DMS153 treated with DMSO at 0.1 percent for 48 hours (cell line): ENCODE measurements at regions not wholly inside any gene's neighbourhood (a gene's known extent, or its start where the extent isn't known, plus 50 kb on each side); places are given as distances from the start of the nearest gene placed in this dataset.

Source experiments
- DNase-seq: peaks from one replicate; lab custom pipeline; 2025; ENCODE audit not compliant: unreplicated experiment; lab: John Stamatoyannopoulos, UW

- DNase-seq = no peak
Observed at GRCh38 chr5:117982691-117983090, 1005.7 kb downstream of the DTWD2 start.

DNA sequence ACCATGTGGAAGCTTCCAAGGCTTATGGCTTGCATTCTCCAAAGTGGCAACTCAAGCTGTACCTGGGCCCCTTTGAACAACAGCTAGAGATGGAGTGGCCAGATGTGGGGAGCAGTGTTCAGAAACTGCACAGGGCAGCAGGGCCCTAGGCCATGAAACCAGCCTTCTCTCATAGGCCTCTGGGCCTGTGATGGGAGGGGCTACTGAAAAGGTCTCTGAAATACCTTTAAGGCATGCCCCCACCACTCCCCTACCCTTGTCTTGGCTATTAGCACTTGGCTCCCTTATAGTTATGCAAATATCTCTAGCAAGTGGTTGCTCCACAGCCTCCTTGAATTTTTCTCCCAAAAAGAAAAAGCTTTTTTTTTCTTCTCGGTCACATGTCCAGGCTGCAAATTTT, 1014.6 kb downstream of the DTWD2 start:
- DNase-seq = no peak

DNA sequence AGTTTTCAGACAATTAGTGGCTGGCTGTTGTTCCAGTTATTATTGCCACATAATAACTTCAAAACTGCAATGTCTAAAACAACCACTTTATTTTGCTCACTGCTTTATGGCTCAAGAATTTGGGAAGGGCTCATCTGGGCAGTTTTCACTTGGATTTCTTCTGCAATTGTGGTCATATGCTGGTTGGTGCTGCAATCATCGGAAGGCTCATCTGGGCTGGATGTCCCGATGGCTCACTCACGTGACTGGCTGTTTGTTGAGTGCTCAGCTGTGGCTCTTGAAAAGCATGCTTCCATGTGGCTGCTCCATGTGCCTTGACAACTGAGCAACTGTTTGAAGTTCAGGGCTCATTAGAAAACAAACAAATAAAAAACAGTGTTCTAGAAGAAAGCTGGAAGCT, 1032.5 kb downstream of the DTWD2 start:
- DNase-seq = no peak

- DNase-seq = no peak
Observed at GRCh38 chr5:117954331-117954730, 1034.0 kb downstream of the DTWD2 start.

GRCh38 chr5:117953272-117953671, 1035.1 kb downstream of the DTWD2 start:
- DNase-seq = no peak

DNA sequence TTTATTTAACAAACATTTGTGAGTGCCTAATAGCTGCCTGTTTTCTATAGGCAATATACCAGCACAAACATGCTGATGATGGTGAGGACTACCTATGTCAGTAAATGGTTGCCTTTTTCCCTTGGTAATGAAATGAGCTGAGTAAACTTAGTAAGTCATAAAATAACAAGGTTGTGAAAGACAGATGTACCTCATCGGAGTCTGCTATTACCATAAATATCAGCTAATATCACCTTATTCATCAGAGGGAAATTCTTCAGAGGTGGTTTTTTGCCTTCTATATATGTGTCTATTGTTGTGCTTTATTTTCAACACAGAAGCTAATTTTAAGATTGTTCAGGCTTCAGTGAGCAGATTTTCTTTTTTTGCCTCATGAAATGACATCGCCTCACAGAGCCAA, 1040.5 kb downstream of the DTWD2 start:
- no peak for DNase-seq

DNA sequence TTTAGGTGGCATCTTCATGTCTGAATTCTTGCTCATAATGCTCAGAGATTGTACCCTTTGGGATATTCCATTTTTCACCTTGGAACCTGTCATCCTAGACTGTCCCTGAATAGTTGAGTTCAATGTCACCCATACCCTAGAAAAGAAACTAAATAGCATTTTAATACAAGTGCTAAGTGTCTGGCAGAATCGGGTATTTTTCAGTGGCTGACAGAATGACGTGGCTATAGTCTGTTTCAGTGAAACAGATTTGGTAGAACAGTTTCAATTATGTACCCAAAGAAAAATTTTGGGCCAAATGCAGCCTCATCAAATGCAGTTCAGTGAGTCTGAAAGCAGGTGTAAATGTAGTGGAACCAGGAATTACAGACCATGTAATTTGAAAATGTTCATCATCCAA, 1041.2 kb downstream of the DTWD2 start:
- DNase-seq = no peak

DNA sequence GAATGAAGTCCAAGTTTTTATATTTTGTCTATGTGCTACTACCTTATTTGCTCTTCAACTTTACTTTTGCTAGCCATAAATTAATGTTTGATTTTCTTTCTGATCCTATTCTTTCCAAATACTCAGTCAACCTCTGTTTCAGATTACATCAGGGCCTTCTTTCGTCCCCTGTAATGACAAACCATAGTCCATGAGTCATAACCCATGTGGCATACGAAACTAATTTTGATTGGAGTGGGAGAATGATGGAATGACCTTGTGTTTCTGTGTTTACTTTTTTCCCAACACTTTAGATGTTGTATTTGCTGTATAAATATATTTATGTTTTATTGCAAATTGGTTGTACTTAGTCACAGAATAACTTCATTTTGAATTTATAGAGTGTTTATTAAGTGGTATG, 1043.1 kb downstream of the DTWD2 start:
- no peak for DNase-seq

DNA sequence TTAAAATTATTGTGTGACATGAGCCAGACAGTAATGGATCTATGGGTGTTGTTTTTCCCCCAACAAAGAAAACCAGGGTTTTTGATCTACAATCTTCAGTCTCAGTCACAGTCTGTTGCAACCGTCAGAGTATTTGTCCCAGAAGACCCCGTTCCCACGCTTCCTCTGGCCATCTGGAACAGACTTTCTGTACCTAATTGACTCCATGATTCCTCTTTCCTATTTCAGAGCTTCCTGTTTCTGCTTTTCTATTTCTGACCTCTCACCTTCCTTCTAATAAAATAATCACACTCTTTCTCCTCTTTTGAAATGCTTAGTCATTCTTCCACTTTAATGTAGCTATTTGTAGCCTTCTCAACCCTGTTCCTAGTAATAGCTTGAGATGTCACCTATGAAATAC, 1044.8 kb downstream of the DTWD2 start:
- DNase-seq = no peak

DNA sequence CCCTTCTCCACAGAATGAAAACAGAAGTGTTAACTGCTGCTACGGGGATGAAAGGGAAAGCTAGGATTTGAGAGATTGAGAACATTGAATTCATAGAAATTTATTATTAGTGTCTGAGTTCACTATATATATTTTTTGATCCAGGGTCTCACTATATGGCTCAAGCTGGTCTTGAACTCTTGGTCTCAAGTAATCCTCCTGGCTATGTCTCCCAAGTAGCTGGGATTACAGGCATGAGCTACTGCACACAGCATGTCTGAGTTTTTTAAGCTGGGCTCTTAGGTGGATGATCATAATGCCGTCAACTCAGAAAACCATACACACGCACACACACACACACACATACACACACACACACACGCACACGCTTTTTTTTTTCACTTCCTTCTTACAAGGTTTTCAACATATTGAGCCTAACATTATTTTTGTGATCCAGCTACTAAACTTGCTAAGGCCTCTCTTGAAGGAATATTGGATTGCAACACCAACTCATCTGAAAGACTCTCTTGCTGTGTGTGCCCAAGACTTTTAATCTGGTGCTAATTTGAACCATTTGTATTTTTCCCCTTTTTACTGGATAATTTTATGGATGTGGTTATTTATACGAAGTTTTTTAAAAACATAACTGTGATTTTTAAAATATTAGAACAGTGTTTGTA, 1045.4 kb downstream of the DTWD2 start:
- no peak for DNase-seq

DNA sequence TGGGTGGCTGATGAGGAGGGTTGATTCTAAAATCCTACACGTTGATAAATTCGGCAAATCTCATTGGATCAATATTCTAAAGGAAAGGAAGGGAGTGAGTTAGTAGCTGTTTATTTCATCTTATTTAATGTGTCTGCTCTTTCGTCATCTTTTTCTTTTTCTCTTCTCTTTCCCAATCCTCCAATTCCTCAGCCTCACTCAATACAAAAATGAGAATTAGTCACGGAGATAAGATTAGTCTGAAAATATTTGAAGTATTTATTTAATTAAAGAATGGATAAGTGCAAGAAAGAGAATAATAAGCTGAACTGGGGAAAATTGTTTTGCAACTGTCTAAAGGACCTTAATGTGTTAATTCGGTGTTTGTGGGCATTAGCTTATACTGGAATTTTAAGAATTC, 1095.1 kb downstream of the DTWD2 start:
- no peak for DNase-seq

DNA sequence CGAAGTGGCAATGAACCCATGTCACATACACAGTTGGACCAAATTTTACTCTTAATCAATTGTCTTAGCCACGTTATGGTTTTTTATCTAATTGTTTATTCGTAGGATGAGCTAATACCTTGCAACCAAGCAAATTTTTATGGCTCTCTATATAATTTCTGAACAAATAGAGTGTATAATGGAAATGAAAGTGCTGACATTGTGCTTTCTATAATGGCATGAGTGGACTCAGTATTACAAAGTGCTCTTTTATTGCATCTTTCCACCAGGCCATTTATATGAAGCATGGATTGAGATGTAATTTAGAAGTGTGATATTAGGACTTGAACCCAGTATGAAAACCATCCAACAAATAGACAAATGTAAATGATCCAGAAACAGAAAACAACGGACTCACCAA, 1096.0 kb downstream of the DTWD2 start:
- DNase-seq = no peak

DNA sequence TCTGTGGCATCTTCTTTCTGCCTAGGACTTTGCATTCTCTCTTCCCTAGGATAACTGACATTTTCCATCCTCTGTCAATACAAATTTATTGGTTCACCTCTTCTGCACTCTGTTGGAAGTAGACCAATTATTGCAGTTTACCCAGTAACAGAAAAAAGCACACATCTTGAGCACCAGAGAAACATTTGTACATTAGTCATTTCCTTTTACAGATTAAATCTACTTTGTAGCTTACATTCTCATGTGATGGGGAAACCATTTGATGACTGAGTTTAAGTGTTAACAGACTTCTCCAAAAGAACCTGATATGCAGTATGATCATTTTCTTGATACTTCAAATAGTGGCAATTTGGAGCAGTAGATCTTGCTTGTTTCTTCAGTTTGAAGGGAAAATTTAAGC, 1098.8 kb downstream of the DTWD2 start:
- DNase-seq = no peak

- no peak for DNase-seq
Observed at GRCh38 chr5:117888688-117889087, 1099.7 kb downstream of the DTWD2 start.

- DNase-seq = no peak
Observed at GRCh38 chr5:117881426-117882230, 1106.7 kb downstream of the DTWD2 start.

DNA sequence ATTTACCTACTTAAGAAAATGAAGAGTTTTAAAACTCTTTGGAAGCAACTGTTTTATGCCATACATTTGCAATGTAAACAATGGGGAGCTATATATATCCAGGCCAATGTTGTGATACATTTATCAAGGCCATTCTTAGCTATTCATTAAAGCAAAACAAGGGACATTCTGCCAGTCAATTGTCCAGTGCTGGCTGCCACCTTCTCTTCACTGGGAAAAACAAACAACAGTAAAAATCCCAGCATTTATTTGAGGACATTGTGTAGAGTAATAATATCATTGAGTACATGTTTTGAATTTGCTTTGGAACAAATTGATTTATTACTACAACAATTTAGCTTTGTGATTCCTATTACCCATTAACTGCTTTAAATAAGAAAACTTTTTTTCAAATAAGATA, 1107.4 kb downstream of the DTWD2 start:
- no peak for DNase-seq

DNA sequence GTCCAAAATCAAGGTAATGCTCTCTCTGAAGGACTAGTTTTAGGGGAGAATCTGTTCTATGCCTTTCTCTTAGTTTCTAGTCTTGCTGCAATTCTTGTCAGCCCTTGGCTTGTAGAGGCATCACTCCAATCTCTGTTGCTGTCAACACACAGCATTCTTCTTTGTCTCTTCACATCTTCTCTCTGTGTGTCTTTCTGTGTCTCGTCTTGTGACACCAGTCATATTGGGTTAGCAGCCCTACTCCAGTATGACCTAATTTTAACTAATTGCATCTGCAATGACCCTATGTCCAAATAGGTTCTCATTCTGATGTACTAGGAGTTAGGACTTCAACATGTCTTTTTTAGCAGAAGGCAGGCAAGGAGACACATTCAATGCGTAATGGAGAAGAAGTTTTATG, 1110.6 kb downstream of the DTWD2 start:
- DNase-seq = no peak

- DNase-seq = no peak
Observed at GRCh38 chr5:117872798-117873368, 1115.5 kb downstream of the DTWD2 start.

- DNase-seq = no peak
Observed at GRCh38 chr5:117869596-117869995, 1118.8 kb downstream of the DTWD2 start.

GRCh38 chr5:117863586-117864296, 1124.6 kb downstream of the DTWD2 start:
- DNase-seq = no peak

GRCh38 chr5:117860550-117860949, 1127.8 kb downstream of the DTWD2 start:
- no peak for DNase-seq

GRCh38 chr5:117859176-117859575, 1129.2 kb downstream of the DTWD2 start:
- DNase-seq = no peak
